HG03575 (cell line): ENCODE measurements at regions not wholly inside any gene's neighbourhood (a gene's known extent, or its start where the extent isn't known, plus 50 kb on each side); places are given as distances from the start of the nearest gene placed in this dataset.

Source experiments
- ATAC-seq: cut with Tn5 transposase; IDR thresholded peaks from one replicate; pipeline ENCODE4 v1.9.1; 2021; ENCODE audit not compliant: unreplicated experiment, insufficient number of reproducible peaks, low FRiP score; ENCODE audit errors: extremely low read depth

DNA sequence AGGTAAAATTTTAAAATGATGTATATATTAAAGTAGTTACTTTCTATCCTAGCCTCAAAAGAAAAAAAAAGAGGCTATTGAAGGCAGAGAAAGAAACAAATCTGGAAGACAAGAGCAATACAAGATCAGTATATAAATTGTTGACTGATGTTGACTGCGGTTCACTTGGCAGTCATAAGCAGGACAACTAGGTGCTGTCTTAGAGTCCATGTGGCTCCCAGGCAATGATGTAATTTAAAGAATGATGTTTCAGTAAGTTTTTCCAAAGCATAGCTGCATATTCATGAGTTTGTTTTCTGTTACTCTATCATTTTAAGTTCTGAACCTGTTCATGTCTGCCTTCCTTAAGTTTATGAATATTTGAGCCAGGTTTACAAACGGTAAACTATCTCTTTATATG is 630.2 kb downstream of the FAT4 start:
- no peak for ATAC-seq

DNA sequence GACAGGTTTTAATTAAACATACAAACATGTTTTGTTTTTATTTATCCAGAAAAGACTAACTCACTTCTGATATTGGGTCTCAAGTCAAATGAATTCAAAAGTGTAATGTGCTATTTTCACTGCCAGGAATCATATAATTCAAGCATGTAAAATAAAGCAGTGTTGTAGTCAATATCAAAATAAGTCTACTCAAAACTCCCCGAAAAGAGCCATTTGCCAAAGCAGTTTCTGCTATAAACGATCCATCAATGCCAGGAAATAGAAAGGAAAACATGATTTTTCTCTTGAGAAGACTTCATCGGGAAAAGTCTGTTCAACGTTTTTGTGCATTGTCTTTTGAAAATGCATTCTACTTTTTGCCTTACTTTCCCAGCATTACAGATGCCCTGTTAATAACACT is 633.3 kb downstream of the FAT4 start:
- ATAC-seq: no peak

DNA sequence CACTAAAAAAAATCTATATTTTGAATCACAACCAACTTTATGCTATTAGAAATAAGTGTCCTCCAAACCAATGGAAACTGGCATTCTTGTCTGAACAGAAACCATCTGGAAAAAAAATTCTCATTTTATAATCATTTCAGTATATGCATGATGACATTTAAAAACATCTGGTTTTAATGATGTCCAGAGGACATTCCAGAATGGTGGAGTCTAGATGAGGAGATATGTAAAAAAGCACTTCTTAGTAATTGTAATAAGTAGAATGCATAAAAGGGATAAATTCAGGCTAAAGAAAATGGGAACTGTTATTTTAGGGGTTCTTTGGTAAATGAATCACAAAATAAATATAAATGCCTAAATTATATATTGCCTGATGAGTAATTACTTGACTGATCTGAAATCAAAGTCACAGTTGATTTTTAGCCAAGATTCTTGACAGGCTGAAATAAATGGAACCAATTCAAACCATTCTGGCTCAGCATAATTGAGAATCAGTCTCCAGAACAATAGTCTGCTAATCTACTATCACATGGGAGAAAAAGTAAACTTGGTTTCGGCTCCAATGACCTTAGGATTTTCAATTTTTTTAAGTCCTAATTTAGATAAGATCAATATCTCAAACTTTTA is 636.6 kb downstream of the FAT4 start:
- ATAC-seq: no peak

DNA sequence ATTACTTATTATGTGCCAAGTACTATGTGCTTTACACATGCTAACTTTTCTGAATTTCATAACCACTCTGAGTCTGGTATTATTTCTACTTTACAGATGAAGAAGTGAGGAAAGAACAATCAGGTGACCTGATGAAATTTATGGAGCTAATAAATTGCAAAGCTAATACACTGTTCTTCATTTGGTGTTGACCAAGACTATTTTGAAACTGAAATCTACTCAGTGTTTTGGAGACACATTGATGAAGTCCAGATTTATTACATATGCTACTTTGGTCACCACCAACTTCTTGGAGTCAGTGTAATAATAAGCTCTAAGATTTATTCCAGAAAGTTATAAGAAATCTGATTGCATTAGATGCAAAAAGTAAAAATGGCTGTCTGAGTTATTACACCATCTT is 637.9 kb downstream of the FAT4 start:
- no peak for ATAC-seq

DNA sequence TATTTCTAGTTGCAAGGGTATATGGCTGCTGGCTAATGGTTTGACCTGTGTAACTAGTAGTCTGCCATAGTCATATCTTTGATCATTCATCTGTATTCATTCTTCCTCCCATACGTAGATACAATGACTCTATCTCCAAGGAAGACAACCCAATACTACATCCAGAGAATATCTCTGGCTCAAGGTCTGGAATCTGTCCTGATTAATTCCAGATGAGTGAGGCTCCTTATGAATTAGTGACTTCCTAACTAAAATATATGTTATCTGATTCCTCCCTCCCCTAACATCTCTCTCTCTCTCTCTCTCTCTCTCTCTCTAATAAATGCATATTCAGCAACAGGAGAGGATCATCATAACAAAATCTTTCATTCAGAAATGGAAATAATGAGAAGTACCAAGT is 641.5 kb downstream of the FAT4 start:
- no peak for ATAC-seq

DNA sequence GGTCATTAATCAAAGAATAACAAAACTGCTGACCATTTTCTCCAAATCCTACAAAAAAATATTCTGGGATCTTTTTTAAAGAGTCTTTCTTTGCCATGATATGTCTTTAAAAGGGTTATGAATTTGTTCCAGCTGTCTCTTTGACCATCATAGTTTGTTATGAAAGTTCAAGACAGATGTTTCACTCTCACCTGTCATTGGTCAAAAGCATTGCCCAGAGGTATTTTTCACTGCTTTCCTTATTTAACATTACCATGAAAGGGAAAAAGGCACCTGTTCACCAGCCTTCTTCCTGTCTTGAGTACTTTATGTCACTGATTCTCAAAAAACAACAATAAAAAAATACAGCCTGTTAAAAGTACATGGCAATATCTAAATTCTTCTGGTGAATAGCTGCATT is 643.8 kb downstream of the FAT4 start:
- ATAC-seq: no peak

DNA sequence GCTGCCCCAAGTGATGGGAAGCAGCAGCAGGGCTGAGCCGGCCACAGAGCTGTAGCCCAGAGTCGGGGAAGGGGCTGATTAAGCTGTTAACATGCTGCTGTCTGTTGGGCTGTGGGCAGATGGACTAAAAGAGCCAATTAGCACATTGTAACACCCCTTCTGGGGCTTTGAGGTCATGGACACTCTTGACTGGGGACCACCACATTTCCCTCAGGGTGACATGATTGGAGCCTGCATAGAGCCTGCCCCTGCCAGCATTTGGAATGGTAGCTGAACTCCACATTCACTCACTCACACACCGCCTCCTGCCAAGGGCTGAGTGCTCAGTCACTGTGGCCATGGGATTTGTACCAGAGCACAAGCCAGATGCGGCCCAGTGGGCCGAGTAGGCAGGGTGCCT is 646.9 kb downstream of the FAT4 start:
- no peak for ATAC-seq

DNA sequence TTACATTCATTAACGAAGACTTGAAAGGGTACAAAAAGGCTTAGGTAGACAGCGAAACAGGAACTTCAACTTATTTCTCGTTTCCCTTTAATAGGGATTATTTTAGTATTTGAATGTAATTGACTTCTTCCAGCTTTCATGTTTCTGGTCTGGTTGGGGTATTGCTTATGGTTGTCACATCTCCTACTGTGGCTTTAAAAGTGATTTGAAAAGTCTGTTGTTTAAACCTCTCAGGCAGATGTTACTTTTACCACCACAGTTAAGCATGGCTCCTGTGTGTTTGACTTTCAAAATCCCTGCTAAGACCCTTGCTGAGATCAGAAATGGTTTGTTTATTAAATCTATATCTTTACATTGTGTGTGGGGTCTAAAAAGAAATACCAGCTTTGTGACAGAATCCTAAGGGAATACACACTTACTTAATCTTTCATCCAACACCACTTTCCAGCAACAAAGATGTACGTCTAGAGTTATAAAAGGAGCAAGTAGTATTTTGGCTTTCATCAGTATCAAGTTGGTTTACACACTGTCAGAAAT is 661.2 kb downstream of the FAT4 start:
- ATAC-seq: no peak

DNA sequence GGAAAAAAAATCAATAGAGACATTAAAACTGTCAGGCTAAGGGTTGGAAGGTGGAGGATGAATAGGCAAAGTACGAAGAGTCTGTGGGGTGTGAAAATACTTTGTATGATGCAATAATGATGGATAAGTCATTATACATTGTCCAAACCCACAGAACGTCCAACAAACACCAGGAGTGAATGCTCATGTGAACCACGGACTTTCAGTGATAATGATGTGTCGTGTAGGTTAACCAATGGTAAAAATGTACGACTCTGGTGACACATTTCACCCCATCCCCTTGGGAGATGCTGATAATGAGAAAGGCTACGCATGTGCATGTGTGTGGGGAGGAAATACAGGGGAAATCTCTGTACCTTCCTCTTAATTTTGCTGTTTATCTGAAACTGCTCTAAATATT is 665.2 kb downstream of the FAT4 start:
- ATAC-seq: no peak

DNA sequence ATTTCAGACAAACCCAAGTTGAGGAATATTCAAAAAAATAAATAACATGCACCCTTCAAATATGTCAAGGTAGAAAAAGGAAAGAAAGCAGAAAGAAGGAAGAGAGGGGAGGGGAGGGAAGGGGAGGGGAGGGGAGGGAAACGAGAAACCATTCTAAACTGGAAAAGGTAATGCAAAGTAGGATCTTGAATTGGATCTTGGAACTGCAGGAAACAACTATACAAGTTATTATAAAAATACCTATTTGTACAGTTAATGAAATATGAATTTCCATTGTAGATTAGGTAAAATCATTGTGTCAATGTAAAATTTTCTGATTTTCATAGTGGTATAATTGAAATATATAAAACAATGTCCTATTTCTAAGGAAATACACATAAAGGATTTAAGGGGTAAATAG is 668.4 kb downstream of the FAT4 start:
- ATAC-seq: no peak

DNA sequence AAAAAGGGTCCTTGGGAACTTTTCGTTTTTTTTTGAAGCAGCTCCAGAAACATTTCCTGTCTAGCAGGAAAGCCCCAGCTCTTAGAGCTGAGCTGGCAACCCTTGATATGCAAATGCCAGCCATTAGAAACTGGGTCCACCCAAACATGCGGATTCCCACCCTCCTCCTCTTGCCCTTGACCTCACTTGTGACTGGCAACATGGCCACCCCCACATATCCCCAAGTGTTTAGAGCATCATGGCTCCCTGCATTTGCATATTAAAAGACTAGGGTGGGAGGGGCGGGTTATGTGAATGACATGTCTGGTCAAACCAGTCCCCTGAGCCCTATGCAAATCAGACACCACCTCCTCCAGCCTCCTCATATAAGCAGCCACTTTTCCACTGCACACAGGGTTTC is 671.1 kb downstream of the FAT4 start:
- no peak for ATAC-seq

DNA sequence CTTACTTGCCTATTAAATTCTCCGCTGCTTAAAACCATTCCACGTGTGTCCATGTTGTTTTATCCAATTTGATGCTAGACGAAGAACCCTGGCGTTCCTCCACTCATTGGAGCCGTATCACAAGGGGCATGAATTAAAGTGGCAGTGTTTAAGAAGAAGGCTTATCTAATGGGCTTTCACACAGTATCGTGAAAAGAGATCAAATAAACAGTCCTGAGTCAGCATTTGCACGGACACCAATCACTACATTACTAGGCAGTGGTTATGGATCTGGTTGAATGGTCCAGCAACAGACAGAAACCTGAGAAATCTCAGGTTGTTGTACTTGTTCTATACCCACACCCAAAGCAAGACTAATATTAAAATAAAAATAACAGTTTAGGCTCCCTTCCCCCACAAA is 671.6 kb downstream of the FAT4 start:
- ATAC-seq: no peak

DNA sequence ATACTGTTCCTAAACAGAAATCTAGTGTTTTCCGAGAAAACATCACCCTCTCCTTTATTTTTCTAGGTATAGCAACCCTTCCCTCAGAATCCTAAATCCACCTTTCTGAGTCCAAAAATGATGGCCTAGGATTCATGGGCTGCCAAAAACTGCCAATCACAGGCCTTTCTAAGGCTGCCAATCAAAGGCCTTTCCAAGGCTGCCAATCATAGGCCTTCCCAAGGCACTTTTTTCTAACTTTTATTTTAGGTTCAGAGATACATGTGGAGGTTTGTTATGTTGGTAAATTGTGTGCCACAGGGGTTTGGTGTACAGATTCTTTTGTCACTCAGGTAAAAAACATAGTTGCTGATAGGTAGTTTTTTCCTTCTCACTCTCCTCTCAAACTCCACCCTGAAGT is 673.7 kb downstream of the FAT4 start:
- no peak for ATAC-seq

DNA sequence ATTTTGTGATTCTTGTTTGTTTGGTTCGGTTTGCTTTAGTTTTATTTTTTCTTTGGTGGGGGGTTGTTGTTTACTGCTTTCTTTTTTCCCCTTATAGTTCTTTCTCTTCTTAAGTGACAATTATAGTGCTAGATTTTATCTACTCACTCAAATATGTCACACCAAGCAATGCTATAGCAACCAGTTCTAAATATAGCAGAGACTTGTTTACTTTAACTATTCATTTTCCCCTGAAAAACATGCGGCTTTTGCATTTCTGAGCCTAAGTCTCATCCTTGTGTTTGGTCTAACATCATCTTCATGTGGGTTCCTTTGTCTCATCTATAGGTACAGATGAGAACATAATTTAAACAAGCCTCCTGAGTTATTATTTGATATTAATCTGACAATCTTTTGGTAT is 676.6 kb downstream of the FAT4 start:
- no peak for ATAC-seq

DNA sequence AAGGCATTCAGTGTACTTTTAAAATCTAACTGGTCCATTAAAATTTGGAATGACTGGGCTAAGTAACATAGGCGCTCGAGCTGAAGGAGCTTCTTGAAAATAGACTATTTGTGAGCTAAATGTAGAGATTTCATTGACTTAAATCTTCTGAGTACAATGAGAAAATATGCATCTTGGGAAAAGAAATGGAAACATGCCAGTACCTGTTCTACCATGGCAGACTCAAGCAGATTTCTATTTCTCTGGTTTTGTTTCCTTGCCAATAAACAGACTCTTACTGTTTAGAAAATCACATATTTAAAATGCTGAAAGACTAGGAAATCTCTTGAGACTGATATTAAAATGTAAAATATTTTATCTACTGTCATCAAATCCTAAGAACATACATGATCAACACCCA is 678.1 kb downstream of the FAT4 start:
- no peak for ATAC-seq

DNA sequence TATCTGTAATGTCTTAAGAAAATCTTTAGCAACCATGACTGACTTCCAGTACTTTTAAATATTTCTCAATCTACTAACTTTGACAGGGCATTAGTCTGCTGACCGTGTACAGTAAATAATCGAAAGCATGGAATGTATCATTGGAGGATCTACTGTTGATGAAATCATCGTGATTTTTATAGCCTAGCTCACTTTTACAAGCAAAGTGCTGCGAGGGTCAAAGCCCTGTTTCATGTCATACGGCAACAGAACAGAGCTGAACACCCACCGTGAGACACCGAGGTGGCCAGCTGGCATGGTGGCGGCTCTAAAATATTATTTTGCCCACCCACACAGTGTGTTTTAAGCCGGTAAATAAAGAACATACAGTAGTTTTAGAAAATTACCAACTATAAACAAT is 679.3 kb downstream of the FAT4 start:
- ATAC-seq: no peak

DNA sequence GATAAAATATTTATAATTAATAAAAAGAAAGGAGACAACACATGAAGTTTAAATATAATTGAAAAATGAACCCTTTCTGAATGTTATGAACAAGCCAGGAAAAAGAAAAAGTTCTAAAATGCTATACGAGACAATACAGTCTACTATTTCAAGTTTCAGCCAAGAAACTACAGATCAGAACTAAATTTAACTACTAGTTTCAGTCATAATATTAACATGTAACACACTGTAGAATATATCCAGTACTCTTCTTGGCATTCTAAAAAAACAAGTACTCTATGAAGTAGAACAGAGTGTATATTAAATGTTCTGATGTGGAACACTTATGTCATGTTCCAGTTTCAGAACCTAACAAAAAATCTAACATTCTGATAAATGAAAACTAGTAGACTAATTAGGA is 679.7 kb downstream of the FAT4 start:
- no peak for ATAC-seq

DNA sequence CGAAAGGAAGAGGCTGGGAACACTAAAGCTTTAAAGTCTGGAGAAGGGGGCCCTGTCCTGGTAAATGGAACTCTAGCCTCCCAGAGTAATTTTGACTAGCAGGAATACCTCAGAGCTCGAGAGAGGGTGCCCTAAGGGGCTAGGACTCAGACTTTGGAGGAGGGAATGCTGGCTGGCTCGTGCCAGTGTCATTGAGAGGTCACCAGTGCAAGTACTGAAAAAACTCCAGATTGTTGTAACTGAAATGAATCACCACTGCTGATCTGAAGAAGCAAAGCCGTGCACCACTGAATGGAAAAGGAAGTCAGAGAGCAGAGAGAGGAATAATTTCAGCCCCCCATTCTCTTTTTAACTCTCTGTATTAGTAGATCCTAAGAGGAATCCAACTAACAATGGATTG is 690.2 kb downstream of the FAT4 start:
- no peak for ATAC-seq

DNA sequence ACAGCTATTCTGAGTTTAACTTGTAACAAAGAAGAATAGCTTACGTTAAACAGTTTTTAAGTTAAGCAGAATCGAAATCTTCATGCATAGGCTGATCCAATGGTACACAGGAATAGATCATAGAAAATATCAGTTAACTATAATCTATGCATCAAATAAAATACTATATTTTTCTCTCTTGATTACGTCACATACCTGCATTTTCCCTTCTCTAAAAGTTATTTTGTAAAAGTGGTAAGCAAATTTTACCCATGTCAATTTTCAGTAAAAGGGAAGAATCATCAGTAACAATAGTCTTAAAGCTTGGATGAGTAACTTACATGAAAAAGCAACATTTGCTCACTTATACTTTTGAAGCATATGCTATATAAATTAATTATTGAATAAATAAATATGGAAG is 692.4 kb downstream of the FAT4 start:
- ATAC-seq: no peak

DNA sequence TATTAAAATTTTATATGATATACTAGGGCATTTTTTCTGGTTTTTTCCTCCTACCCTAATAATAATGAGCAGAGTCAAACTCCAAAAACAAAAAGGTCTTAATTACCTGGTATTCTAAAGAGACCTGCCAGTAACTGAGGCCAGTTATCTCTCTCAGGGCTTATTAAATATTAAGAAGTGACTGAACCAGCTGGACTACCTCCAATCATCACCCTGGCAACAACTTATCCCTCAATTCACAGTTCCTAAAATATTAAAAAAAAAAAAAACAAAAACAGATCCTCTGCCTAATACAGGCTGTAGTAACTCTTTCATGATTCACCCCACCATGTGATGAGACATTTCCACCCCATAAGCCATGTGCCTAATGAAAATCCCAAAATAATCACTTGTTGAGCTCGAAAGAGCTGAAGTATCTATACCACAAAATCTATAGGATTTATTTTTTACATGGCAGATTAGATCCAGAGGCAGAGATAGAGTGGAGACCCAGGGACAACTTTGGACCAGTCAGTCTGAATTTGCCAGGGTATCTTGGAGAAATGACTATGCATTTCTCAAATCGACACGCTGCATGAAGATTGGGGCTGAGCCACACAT is 698.0 kb downstream of the FAT4 start:
- ATAC-seq: no peak

DNA sequence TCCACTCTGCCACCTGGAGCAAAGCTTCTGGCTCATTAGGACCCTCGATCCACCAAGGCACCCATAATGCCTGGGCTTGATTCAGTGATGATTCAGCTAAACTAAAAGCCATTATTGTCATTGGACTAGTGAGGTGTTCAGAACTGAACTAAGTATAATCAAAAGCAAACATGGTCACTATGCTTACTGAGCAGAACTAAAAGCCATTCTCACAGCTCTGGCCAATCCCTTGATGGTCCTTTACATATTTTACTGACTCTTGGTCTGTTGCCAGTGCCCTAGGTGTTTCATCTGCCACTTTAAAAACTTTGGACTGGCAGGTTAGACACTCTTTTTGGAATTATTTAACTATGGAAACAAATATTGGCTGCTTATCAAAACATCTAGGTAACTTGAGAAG is 703.5 kb downstream of the FAT4 start:
- no peak for ATAC-seq
